ENCODE measurements at regions not wholly inside any gene's neighbourhood (a gene's known extent, or its start where the extent isn't known, plus 50 kb on each side); places are given as distances from the start of the nearest gene placed in this dataset.

DNA sequence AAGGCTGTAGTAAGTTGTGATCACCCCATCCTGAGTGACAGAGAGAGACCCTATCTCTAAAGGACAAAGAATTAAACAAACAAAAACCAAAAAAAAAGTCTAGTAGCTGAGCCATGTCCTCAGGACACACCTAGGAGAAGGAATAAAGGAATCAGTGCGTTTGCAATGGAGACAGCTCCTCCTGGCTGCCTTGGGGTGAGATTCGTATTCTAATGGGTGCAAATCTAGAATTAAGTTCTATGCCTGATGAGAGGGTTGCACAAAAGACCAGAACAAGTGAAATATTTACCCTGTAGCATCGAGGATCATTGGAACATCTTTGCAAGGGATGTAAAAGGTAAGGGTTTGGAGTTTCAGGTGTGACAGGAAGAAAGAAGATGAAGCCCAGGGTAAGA lies 70.3 kb upstream of the BMAL1 start:
- DNase-seq (ENCODE audit: low read depth in 1 of 2, low spot score in 2 of 2) (no peak), FAIRE-seq (peak; percentile 32)
- no peak overlapping the region for H3K56ac ChIP-seq (replicated peaks; ENCODE audit: insufficient read length, low read depth, low read length)
- no peak overlapping the region for H2BK120ac ChIP-seq (replicated peaks; ENCODE audit: low read depth, low read length)
- no peaks in the 10 kb centered on the region for H3K36me3 ChIP-seq (ENCODE audit: control insufficient read depth in 2 of 4, insufficient read depth in 4 of 4, low read length in 3 of 4)
- peak overlapping the region; percentile 34; the same call in 1 of the 2 replicates for H3K18ac ChIP-seq (ENCODE audit: extremely low read depth, low read length)
- H3K14ac ChIP-seq (ENCODE audit: insufficient read length), result no peak overlapping the region
- H3K27ac ChIP-seq (ENCODE audit: low read depth, low read length), result no peak overlapping the region
- H3K23ac ChIP-seq (ENCODE audit: insufficient read length), result no peak overlapping the region
- H3K4me3 ChIP-seq (ENCODE audit: extremely low read depth in 1 of 4, insufficient read depth in 2 of 4, low read depth in 3 of 4, low read length in 4 of 4), result peak overlapping the region in 3 of 4 experiments; percentile 16 to 40 (median 17); a peak in 3 of 8 replicates
- H4K91ac ChIP-seq (replicated peaks; ENCODE audit: insufficient read length, low read length), result no peak overlapping the region
- no peak overlapping the region; a peak in 1 of 7 replicates for H3K9ac ChIP-seq (replicated peaks in 1 of 4; ENCODE audit: extremely low read depth in 1 of 4, low read depth in 3 of 4, low read length in 3 of 4)
- no peak overlapping the region; the same call in 1 of the 2 replicates for H2BK15ac ChIP-seq (ENCODE audit: low read length)
- WGBS, 2 experiments (ENCODE audit: extremely low coverage in 1 of 2, insufficient coverage in 1 of 2, insufficient read length in 1 of 2, insufficient replicate concordance in 2 of 2, low coverage in 1 of 2, low lambda C conversion rate in 2 of 2, missing lambda C conversion rate in 1 of 2), result 68% methylated on average over 3 of the region's 3 CpGs; no CpG with 5 or more reads in 1 of the 2 experiments
- H3K79me2 ChIP-seq (ENCODE audit: control insufficient read depth in 1 of 2, insufficient read depth in 2 of 2, low read length in 2 of 2), result no peaks in the 10 kb centered on the region
- H3K4me2 ChIP-seq (ENCODE audit: insufficient read depth in 1 of 2, low read depth in 2 of 2, low read length in 2 of 2), result peak overlapping the region; percentile 52 to 68
- peak overlapping the region; percentile 85; the same call in 1 of the 2 replicates for H4K8ac ChIP-seq (ENCODE audit: extremely low read depth, insufficient read depth, low read length)
- ChIA-PET CTCF (ENCODE audit: partially characterized antibody) (interaction anchor here (1.1 to 10.7 kb wide), 15 partner anchors 10 to 242 kb away, joined by 3 to 98 read pairs (median 5); no protein-coding TSS in a partner anchor), POLR2A (ENCODE audit: partially characterized antibody) (interaction anchor here (0.6 to 2.1 kb wide), 6 partner anchors 8 to 246 kb away, joined by 3 to 6 read pairs (median 3); no protein-coding TSS in a partner anchor)
- no peak overlapping the region for H3K4ac ChIP-seq (replicated peaks; ENCODE audit: insufficient read length, low read depth, low read length)
- H3K79me1 ChIP-seq (ENCODE audit: low read depth, low read length), result no peaks in the 10 kb centered on the region
- H2AK5ac ChIP-seq (ENCODE audit: low read depth, low read length), result no peak overlapping the region
- H4K20me1 ChIP-seq (replicated peaks in 1 of 2; ENCODE audit: control insufficient read depth in 1 of 2, insufficient read depth in 2 of 2, low read length in 2 of 2), result no peaks in the 10 kb centered on the region
- peaks cover 0 to 1% (median 0%) of the 10 kb centered on the region in 4 experiments; a peak in 1 of 7 replicates for H3K27me3 ChIP-seq (replicated peaks in 1 of 4; ENCODE audit: control insufficient read depth in 3 of 4, extremely low read depth in 1 of 4, insufficient read depth in 3 of 4, low read length in 3 of 4)
- H2BK5ac ChIP-seq (ENCODE audit: low read depth, low read length), result peak overlapping the region; percentile 85; the same call in 1 of the 2 replicates
- H3K23me2 ChIP-seq (ENCODE audit: low read depth, low read length), result no peaks in the 10 kb centered on the region; the same call in 1 of the 2 replicates
- H3K9me3 ChIP-seq (ENCODE audit: insufficient read depth in 2 of 2, low read depth in 1 of 2, low read length in 1 of 2), result no peaks in the 10 kb centered on the region
- H3K4me1 ChIP-seq (replicated peaks in 1 of 4; ENCODE audit: control insufficient read depth in 3 of 4, insufficient read depth in 4 of 4, low read length in 3 of 4), result peaks cover 2 to 10% (median 6%) of the 10 kb centered on the region in 4 experiments; a peak in 6 of 7 replicates
- peak overlapping the region; percentile 93 for H2AFZ ChIP-seq (ENCODE audit: low read length)
- H2BK12ac ChIP-seq (ENCODE audit: low read depth, low read length), result peak overlapping the region; percentile 23; the same call in 1 of the 2 replicates
- H4K5ac ChIP-seq (ENCODE audit: insufficient read length, low read depth, low read length), result no peak overlapping the region
- H2BK20ac ChIP-seq (ENCODE audit: low read length), result 0 out of 2 replicates have a peak overlapping the region, but pooled peaks have one; percentile 7
- TF ChIP-seq SP1 (IDR thresholded peaks at IDR 0.05; ENCODE audit: low read depth, low read length) (no peak), ASH2L (IDR thresholded peaks at IDR 0.05; ENCODE audit: low read length) (no peak), TAF1 (IDR thresholded peaks at IDR 0.05; ENCODE audit: low read depth, low read length) (no peak), RAD21 (IDR thresholded peaks at IDR 0.05 in 1 of 2, conservative IDR thresholded peaks at IDR 0.05 in 1 of 2; ENCODE audit: low read depth in 2 of 2, low read length in 2 of 2) (peak; percentile 56 to 58)
- TF ChIP-seq, protein P1, sequence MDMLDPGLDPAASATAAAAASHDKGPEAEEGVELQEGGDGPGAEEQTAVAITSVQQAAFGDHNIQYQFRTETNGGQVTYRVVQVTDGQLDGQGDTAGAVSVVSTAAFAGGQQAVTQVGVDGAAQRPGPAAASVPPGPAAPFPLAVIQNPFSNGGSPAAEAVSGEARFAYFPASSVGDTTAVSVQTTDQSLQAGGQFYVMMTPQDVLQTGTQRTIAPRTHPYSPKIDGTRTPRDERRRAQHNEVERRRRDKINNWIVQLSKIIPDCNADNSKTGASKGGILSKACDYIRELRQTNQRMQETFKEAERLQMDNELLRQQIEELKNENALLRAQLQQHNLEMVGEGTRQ (IDR thresholded peaks at IDR 0.05; ENCODE audit: low read length), result no peak
- TF ChIP-seq, protein P2, sequence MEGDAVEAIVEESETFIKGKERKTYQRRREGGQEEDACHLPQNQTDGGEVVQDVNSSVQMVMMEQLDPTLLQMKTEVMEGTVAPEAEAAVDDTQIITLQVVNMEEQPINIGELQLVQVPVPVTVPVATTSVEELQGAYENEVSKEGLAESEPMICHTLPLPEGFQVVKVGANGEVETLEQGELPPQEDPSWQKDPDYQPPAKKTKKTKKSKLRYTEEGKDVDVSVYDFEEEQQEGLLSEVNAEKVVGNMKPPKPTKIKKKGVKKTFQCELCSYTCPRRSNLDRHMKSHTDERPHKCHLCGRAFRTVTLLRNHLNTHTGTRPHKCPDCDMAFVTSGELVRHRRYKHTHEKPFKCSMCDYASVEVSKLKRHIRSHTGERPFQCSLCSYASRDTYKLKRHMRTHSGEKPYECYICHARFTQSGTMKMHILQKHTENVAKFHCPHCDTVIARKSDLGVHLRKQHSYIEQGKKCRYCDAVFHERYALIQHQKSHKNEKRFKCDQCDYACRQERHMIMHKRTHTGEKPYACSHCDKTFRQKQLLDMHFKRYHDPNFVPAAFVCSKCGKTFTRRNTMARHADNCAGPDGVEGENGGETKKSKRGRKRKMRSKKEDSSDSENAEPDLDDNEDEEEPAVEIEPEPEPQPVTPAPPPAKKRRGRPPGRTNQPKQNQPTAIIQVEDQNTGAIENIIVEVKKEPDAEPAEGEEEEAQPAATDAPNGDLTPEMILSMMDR (IDR thresholded peaks at IDR 0.05; ENCODE audit: control extremely low read depth in 1 of 3, insufficient read depth in 1 of 3, low read depth in 1 of 3, low read length in 3 of 3), result peak in 2 of 3 experiments; percentile 6 to 47; a peak in 2 of 4 replicates
- TF ChIP-seq, protein P3, sequence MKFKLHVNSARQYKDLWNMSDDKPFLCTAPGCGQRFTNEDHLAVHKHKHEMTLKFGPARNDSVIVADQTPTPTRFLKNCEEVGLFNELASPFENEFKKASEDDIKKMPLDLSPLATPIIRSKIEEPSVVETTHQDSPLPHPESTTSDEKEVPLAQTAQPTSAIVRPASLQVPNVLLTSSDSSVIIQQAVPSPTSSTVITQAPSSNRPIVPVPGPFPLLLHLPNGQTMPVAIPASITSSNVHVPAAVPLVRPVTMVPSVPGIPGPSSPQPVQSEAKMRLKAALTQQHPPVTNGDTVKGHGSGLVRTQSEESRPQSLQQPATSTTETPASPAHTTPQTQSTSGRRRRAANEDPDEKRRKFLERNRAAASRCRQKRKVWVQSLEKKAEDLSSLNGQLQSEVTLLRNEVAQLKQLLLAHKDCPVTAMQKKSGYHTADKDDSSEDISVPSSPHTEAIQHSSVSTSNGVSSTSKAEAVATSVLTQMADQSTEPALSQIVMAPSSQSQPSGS (IDR thresholded peaks at IDR 0.05; ENCODE audit: low read length), result no peak
